ENCODE measurements at regions not wholly inside any gene's neighbourhood (a gene's known extent, or its start where the extent isn't known, plus 50 kb on each side); places are given as distances from the start of the nearest gene placed in this dataset.

GRCh38 chr4:185092535-185093197 is 50.4 kb upstream of the SLC25A4 start:
- TF ChIP-seq ZBTB33 (IDR thresholded peaks at IDR 0.05; ENCODE audit: borderline replicate concordance, low read depth) (no peak), RCOR1 (IDR thresholded peaks at IDR 0.05; ENCODE audit: low read length) (no peak), TAF1 (IDR thresholded peaks at IDR 0.05; ENCODE audit: borderline replicate concordance, low read depth, low read length) (no peak), CTCF (IDR thresholded peaks at IDR 0.05) (no peak), RFX5 (IDR thresholded peaks at IDR 0.05; ENCODE audit: low read length) (no peak), YY1 (IDR thresholded peaks at IDR 0.05; ENCODE audit: low read depth) (no peak), RAD21 (IDR thresholded peaks at IDR 0.05; ENCODE audit: low read length) (no peak), EP300 (IDR thresholded peaks at IDR 0.05; ENCODE audit: borderline replicate concordance in 1 of 2, low read depth in 1 of 2, low read length in 1 of 2) (no peak), FOXJ3 (CRISPR knock-in tag; IDR thresholded peaks at IDR 0.05) (no peak)
